NCI-H774 (cell line): ENCODE measurements at regions not wholly inside any gene's neighbourhood (a gene's known extent, or its start where the extent isn't known, plus 50 kb on each side); places are given as distances from the start of the nearest gene placed in this dataset.
A peak's percentile ranks its signal among the peaks of the same experiment; 100 is the strongest.

Experiments
- DNase-seq: peaks from one replicate; lab custom pipeline; 2025; lab: John Stamatoyannopoulos, UW

- no peak for DNase-seq
Observed at GRCh38 chr3:76815561-76815960, 224.3 kb upstream of the ROBO2 start.

- DNase-seq: no peak
Observed at GRCh38 chr3:76820481-76820880, 219.4 kb upstream of the ROBO2 start.

GRCh38 chr3:76824658-76825240 lies 215.2 kb upstream of the ROBO2 start:
- no peak for DNase-seq

GRCh38 chr3:76826861-76827260 lies 213.0 kb upstream of the ROBO2 start:
- peak; percentile 2 for DNase-seq

GRCh38 chr3:76827701-76828226 lies 212.1 kb upstream of the ROBO2 start:
- DNase-seq: no peak

GRCh38 chr3:76834657-76835056 lies 205.2 kb upstream of the ROBO2 start:
- no peak for DNase-seq

- no peak for DNase-seq
Observed at GRCh38 chr3:76841747-76842146, 198.2 kb upstream of the ROBO2 start.

GRCh38 chr3:76842216-76842615 lies 197.7 kb upstream of the ROBO2 start:
- no peak for DNase-seq

GRCh38 chr3:76855451-76855850 lies 184.4 kb upstream of the ROBO2 start:
- no peak for DNase-seq

- no peak for DNase-seq
Observed at GRCh38 chr3:76859596-76859995, 180.3 kb upstream of the ROBO2 start.

- no peak for DNase-seq
Observed at GRCh38 chr3:76864355-76864754, 175.5 kb upstream of the ROBO2 start.

GRCh38 chr3:76866729-76867408 lies 173.0 kb upstream of the ROBO2 start:
- no peak for DNase-seq

- DNase-seq: no peak
Observed at GRCh38 chr3:76869726-76870384, 170.0 kb upstream of the ROBO2 start.

GRCh38 chr3:76871655-76872054 lies 168.2 kb upstream of the ROBO2 start:
- no peak for DNase-seq

GRCh38 chr3:76872999-76873398 lies 166.9 kb upstream of the ROBO2 start:
- no peak for DNase-seq

GRCh38 chr3:76873532-76874242 lies 166.2 kb upstream of the ROBO2 start:
- no peak for DNase-seq

- no peak for DNase-seq
Observed at GRCh38 chr3:76879959-76880358, 159.9 kb upstream of the ROBO2 start.

- no peak for DNase-seq
Observed at GRCh38 chr3:76886761-76887500, 153.0 kb upstream of the ROBO2 start.

GRCh38 chr3:76888856-76889255 lies 151.0 kb upstream of the ROBO2 start:
- no peak for DNase-seq

- no peak for DNase-seq
Observed at GRCh38 chr3:76889911-76890310, 150.0 kb upstream of the ROBO2 start.

GRCh38 chr3:76897076-76897475 lies 142.8 kb upstream of the ROBO2 start:
- no peak for DNase-seq

GRCh38 chr3:76900596-76900995 lies 139.3 kb upstream of the ROBO2 start:
- no peak for DNase-seq
